Tibial artery (tissue), 4 donors: ENCODE measurements at regions not wholly inside any gene's neighbourhood (a gene's known extent, or its start where the extent isn't known, plus 50 kb on each side); places are given as distances from the start of the nearest gene placed in this dataset.
A peak's percentile ranks its signal among the peaks of the same experiment; 100 is the strongest.

Source experiments
- DNase-seq, 2 donors: peaks; one replicate each; pipeline ENCODE4 v3.0.0-alpha.2; 2019
- H3K27ac ChIP-seq, 2 donors: fragments of 200-600 bp; sonication (generic) in 1 of 2; 1 replicate in 1 of 2; 2 replicates in 1 of 2; pipeline ENCODE4 v1.5.1; 2018 to 2019; ENCODE audit warnings: mild to moderate bottlenecking in 1 of 2
- H3K27me3 ChIP-seq, 2 donors: fragments of 200-600 bp; sonication (generic) in 1 of 2; one replicate each; pipeline versions ENCODE4 v1.5.1 to v1.6.0; 2016 to 2019
- H3K36me3 ChIP-seq, 3 donors: fragments of 200-600 bp; sonication (generic) in 2 of 3; one replicate each; pipeline ENCODE4 v1.5.1; 2016 to 2019; ENCODE audit warnings: mild to moderate bottlenecking in 2 of 3
- H3K4me1 ChIP-seq, 4 donors: fragments of 200-600 bp; sonication (generic) in 2 of 4; 1 replicate in 3 of 4; 2 replicates in 1 of 4; pipeline ENCODE4 v1.5.1; 2016 to 2019
- H3K4me3 ChIP-seq, 2 donors: fragments of 200-600 bp; sonication (generic) in 1 of 2; 1 replicate in 1 of 2; 2 replicates in 1 of 2; pipeline ENCODE4 v1.5.1; 2018 to 2019; ENCODE audit warnings: mild to moderate bottlenecking in 2 of 2
- H3K9me3 ChIP-seq, 3 donors: fragments of 200-600 bp; sonication (generic) in 1 of 3; one replicate each; pipeline ENCODE4 v1.5.1; 2016 to 2019
- CTCF ChIP-seq, 2 experiments: fragments of 200-600 bp in 1 of 2; fragments of 450-650 bp in 1 of 2; IDR thresholded peaks; one replicate each; pipeline ENCODE4 v1.5.1; 2017 to 2019; ENCODE audit warnings: antibody characterized with exemption in 2 of 2, mild to moderate bottlenecking in 1 of 2, moderate library complexity in 1 of 2
- intact Hi-C: fragments of 100-400 bp; cut with DNase I; formaldehyde crosslinking; loops from one replicate; pipeline ENCODE4 v1.15.0; 2023; ENCODE audit warnings: low total_unique reads

GRCh38 chr3:188940573-188940932 is 231.2 kb upstream of the TPRG1 start:
- peak; percentile 71 to 80 for DNase-seq
- H3K27ac ChIP-seq, result peak overlapping the region; percentile 86 to 87
- H3K4me1 ChIP-seq, result peaks cover 0 to 69% (median 59%) of the 10 kb centered on the region in 4 donors
- H3K36me3 ChIP-seq, result no peaks in the 10 kb centered on the region
- no peaks in the 10 kb centered on the region for H3K27me3 ChIP-seq
- intact Hi-C loops, result loop anchor here (10.0 kb wide), 3 partner anchors 336 to 786 kb away; partner anchors contain the start of gene LPP
- peak in 1 of 2 experiments; percentile 21 for TF ChIP-seq CTCF (IDR thresholded peaks at IDR 0.05)
- no peaks in the 10 kb centered on the region for H3K9me3 ChIP-seq
- H3K4me3 ChIP-seq, result no peak overlapping the region

GRCh38 chr3:188941103-188941502 is 230.7 kb upstream of the TPRG1 start:
- peak in 1 of 2 donors; percentile 53 for DNase-seq
- no peaks in the 10 kb centered on the region for H3K9me3 ChIP-seq
- intact Hi-C loops, result loop anchor here (10.0 kb wide), 3 partner anchors 336 to 786 kb away; partner anchors contain the start of gene LPP
- no peak for TF ChIP-seq CTCF (IDR thresholded peaks at IDR 0.05)
- no peaks in the 10 kb centered on the region for H3K36me3 ChIP-seq
- no peaks in the 10 kb centered on the region for H3K27me3 ChIP-seq
- peaks cover 0 to 75% (median 63%) of the 10 kb centered on the region in 4 donors for H3K4me1 ChIP-seq
- no peak overlapping the region for H3K4me3 ChIP-seq
- peak overlapping the region; percentile 86 to 87 for H3K27ac ChIP-seq

DNA sequence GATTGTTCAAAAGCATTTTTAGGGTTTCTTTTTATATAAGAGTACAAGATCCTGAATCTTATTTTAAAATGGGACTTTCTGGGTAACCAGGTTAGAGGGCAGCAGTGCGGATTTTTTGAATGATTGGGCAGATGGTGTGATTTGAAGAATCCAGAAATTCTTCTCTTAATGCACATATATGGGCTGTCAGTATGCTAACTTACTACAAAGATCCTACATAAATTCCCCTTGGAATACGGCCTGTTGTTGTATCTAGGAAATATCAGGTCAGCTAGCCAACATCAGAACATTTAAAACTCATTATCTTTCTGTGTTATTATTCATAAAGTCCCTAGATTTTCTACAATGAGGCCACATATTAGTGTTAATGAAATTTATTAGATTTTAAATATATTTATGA is 229.6 kb upstream of the TPRG1 start:
- intact Hi-C loops, result loop anchor here (10.0 kb wide), 3 partner anchors 337 to 787 kb away; partner anchors contain the start of gene LPP
- H3K4me3 ChIP-seq, result no peak overlapping the region
- H3K27ac ChIP-seq, result peak overlapping the region; percentile 86 to 87
- H3K9me3 ChIP-seq, result no peaks in the 10 kb centered on the region
- TF ChIP-seq CTCF (IDR thresholded peaks at IDR 0.05), result no peak
- no peak for DNase-seq
- H3K4me1 ChIP-seq, result peaks cover 0 to 85% (median 74%) of the 10 kb centered on the region in 4 donors
- no peaks in the 10 kb centered on the region for H3K36me3 ChIP-seq
- no peaks in the 10 kb centered on the region for H3K27me3 ChIP-seq

GRCh38 chr3:188943591-188943990 is 228.2 kb upstream of the TPRG1 start:
- H3K9me3 ChIP-seq, result no peaks in the 10 kb centered on the region
- intact Hi-C loops, result loop anchor here (10.0 kb wide), 3 partner anchors 339 to 789 kb away; partner anchors contain the start of gene LPP
- no peaks in the 10 kb centered on the region for H3K36me3 ChIP-seq
- no peaks in the 10 kb centered on the region for H3K27me3 ChIP-seq
- no peak overlapping the region for H3K4me3 ChIP-seq
- peak overlapping the region; percentile 86 to 87 for H3K27ac ChIP-seq
- peaks cover 0 to 93% (median 83%) of the 10 kb centered on the region in 4 donors for H3K4me1 ChIP-seq
- DNase-seq, result no peak
- no peak for TF ChIP-seq CTCF (IDR thresholded peaks at IDR 0.05)

DNA sequence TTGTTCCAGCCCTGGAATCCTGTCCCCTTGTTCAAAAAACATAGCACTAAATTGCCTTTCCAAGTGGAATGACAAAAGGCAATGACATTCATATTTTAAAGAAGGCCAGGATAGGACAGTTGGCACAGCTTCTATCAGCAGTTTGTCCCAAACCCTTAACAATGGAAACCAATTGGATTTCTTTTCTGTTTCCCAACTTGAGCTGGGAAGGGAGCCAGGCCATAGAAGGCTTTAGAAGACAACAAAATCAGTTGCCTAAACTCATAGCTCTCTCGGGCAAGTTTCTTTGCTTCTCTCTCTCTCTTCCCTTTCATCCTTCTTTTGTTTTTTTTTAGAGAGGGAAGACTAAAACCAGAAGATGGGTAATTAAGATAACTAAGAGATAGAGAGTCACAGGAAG is 227.7 kb upstream of the TPRG1 start:
- no peak for DNase-seq
- no peaks in the 10 kb centered on the region for H3K36me3 ChIP-seq
- H3K4me3 ChIP-seq, result no peak overlapping the region
- H3K9me3 ChIP-seq, result no peaks in the 10 kb centered on the region
- H3K4me1 ChIP-seq, result peaks cover 0 to 93% (median 84%) of the 10 kb centered on the region in 4 donors
- intact Hi-C loops, result loop anchor here (10.0 kb wide), 3 partner anchors 339 to 789 kb away; partner anchors contain the start of gene LPP
- H3K27me3 ChIP-seq, result no peaks in the 10 kb centered on the region
- no peak for TF ChIP-seq CTCF (IDR thresholded peaks at IDR 0.05)
- H3K27ac ChIP-seq, result peak overlapping the region; percentile 86 to 87
